Caco-2 (cell line): ENCODE measurements at regions not wholly inside any gene's neighbourhood (a gene's known extent, or its start where the extent isn't known, plus 50 kb on each side); places are given as distances from the start of the nearest gene placed in this dataset.
"Not testable (repeated sequence)": the region's sequence is repeated elsewhere in the genome, so short reads cannot be mapped to it uniquely, and the experiment has no call there.

Experiments used
- BruUV-seq: library from RNA; stranded (reverse); fragments of 400-500 nt; replicated peaks from 2 replicates; lab custom pipeline; 2021; lab: Mats Ljungman, UMichigan
- CTCF ChIA-PET: fragments of 300-600 bp; sonication (Branson Sonifier 250); formaldehyde crosslinking; loops from one replicate; lab custom pipeline; 2022; ENCODE audit warnings: antibody characterized with exemption; lab: Charles Lee
- POLR2A ChIA-PET: fragments of 300-600 bp; sonication (Branson Sonifier 250); formaldehyde crosslinking; loops from one replicate; lab custom pipeline; 2022; ENCODE audit warnings: antibody characterized with exemption; lab: Charles Lee
- DNase-seq, 2 experiments: peaks; one replicate each; pipeline versions ENCODE4 v3.0.0 to v3.0.0-alpha.2; 2020 to 2022
- H3K27me3 ChIP-seq: replicated peaks from 2 replicates; pipeline ENCODE4 v1.6.0; 2011; ENCODE audit warnings: low read length; ENCODE audit not compliant: control insufficient read depth, insufficient read depth
- H3K36me3 ChIP-seq: 2 replicates; pipeline ENCODE4 v1.5.1; 2011; ENCODE audit warnings: low read length; ENCODE audit not compliant: control insufficient read depth, insufficient read depth
- H3K4me1 ChIP-seq: fragments of 250-450 bp; sonication (Bioruptor Pico); 2 replicates; pipeline ENCODE4 v1.5.1; 2020; ENCODE audit warnings: mild to moderate bottlenecking
- H3K4me3 ChIP-seq: 2 replicates; pipeline ENCODE4 v1.5.1; 2011; ENCODE audit warnings: low read depth, mild to moderate bottlenecking, control low read depth, low read length
- H3K9me3 ChIP-seq: fragments of 250-450 bp; sonication (Bioruptor Pico); 2 replicates; pipeline ENCODE4 v1.5.1; 2020; ENCODE audit warnings: mild to moderate bottlenecking, moderate library complexity
- H3K27ac Mint-ChIP-seq: one replicate; pipeline ENCODE4 v1.8.0; 2022; ENCODE audit warnings: mixed read lengths; ENCODE audit not compliant: unreplicated experiment
- H3K27me3 Mint-ChIP-seq: one replicate; pipeline ENCODE4 v1.8.0; 2022; ENCODE audit warnings: mixed read lengths; ENCODE audit not compliant: insufficient read depth, unreplicated experiment
- H3K36me3 Mint-ChIP-seq: one replicate; pipeline ENCODE4 v1.8.0; 2022; ENCODE audit warnings: mild to moderate bottlenecking, mixed read lengths; ENCODE audit not compliant: insufficient read depth, unreplicated experiment
- H3K4me1 Mint-ChIP-seq: one replicate; pipeline ENCODE4 v1.8.0; 2022; ENCODE audit warnings: low read depth, mixed read lengths; ENCODE audit not compliant: unreplicated experiment
- H3K4me3 Mint-ChIP-seq: one replicate; pipeline ENCODE4 v1.8.0; 2022; ENCODE audit warnings: mild to moderate bottlenecking, moderate library complexity, mixed read lengths; ENCODE audit not compliant: unreplicated experiment
- H3K9me3 Mint-ChIP-seq: one replicate; pipeline ENCODE4 v1.8.0; 2022; ENCODE audit warnings: mixed read lengths; ENCODE audit not compliant: unreplicated experiment
- CTCF ChIP-seq, 2 experiments: fragments of 200-600 bp in 1 of 2; IDR thresholded peaks; 1 replicate in 1 of 2; 2 replicates in 1 of 2; pipeline versions ENCODE4 v1.5.1 to v1.8.0; 2011 to 2022; ENCODE audit warnings: antibody characterized with exemption in 1 of 2, control low read depth in 1 of 2, inconsistent platforms in 1 of 2, low read depth in 1 of 2, low read length in 1 of 2, mild to moderate bottlenecking in 1 of 2, moderate library complexity in 1 of 2; ENCODE audit not compliant: insufficient read depth in 1 of 2, severe bottlenecking in 1 of 2, unreplicated experiment in 1 of 2
- intact Hi-C: fragments of 100-400 bp; cut with micrococcal nuclease; formaldehyde crosslinking; loops from one replicate; pipeline ENCODE4 v1.10.0; 2022; ENCODE audit not compliant: unreplicated experiment

- TF ChIP-seq CTCF (IDR thresholded peaks at IDR 0.05; ENCODE audit: insufficient read depth in 1 of 2, low read depth in 1 of 2, low read length in 1 of 2, severe bottlenecking in 1 of 2, unreplicated experiment in 1 of 2): no peak
- H3K36me3 ChIP-seq: no peaks in the 10 kb centered on the region
- no peaks in the 10 kb centered on the region for H3K4me1 ChIP-seq
- CTCF ChIA-PET: no interaction called here
- H3K4me1 Mint-ChIP-seq: no peaks in the 10 kb centered on the region
- no TSS peak for BruUV-seq
- H3K9me3 ChIP-seq: no peaks in the 10 kb centered on the region
- intact Hi-C loops: no loop called here
- no peak overlapping the region for H3K4me3 Mint-ChIP-seq
- no peak overlapping the region for H3K27ac Mint-ChIP-seq
- H3K27me3 Mint-ChIP-seq: no peaks in the 10 kb centered on the region
- H3K36me3 Mint-ChIP-seq: no peaks in the 10 kb centered on the region
- POLR2A ChIA-PET: no interaction called here
- no peaks in the 10 kb centered on the region for H3K27me3 ChIP-seq
- no peak for DNase-seq
- H3K4me3 ChIP-seq: no peak overlapping the region
- no peaks in the 10 kb centered on the region for H3K9me3 Mint-ChIP-seq
Measured at GRCh38 chr9:6144947-6145346, 70.7 kb upstream of the IL33 start.

- Mint-ChIP-seq H3K9me3 (no peaks in the 10 kb centered on the region), H3K27ac (no peak overlapping the region), H3K36me3 (no peaks in the 10 kb centered on the region), H3K4me3 (no peak overlapping the region), H3K4me1 (no peaks in the 10 kb centered on the region), H3K27me3 (no peaks in the 10 kb centered on the region)
- no peaks in the 10 kb centered on the region for H3K9me3 ChIP-seq
- no peaks in the 10 kb centered on the region for H3K27me3 ChIP-seq
- BruUV-seq: no TSS peak
- intact Hi-C loops: no loop called here
- no peaks in the 10 kb centered on the region for H3K36me3 ChIP-seq
- POLR2A ChIA-PET: no interaction called here
- no peak for DNase-seq
- no peak overlapping the region for H3K4me3 ChIP-seq
- no peaks in the 10 kb centered on the region for H3K4me1 ChIP-seq
- CTCF ChIA-PET: no interaction called here
- no peak for TF ChIP-seq CTCF (IDR thresholded peaks at IDR 0.05; ENCODE audit: insufficient read depth in 1 of 2, low read depth in 1 of 2, low read length in 1 of 2, severe bottlenecking in 1 of 2, unreplicated experiment in 1 of 2)
Measured at GRCh38 chr9:6142799-6143454, 72.7 kb upstream of the IL33 start.

DNA sequence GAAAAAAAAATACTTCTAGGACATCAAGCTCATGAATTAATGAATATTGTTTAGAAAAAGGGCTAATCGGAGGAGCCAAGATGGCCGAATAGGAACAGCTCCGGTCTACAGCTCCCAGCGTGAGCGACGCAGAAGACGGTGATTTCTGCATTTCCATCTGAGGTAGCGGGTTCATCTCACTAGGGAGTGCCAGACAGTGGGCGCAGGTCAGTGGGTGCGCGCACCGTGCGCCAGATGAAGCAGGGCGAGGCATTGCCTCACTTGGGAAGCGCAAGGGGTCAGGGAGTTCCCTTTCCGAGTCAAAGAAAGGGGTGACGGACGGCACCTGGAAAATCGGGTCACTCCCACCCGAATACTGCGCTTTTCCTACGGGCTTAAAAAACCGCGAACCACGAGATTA is 79.8 kb upstream of the IL33 start:
- H3K36me3 ChIP-seq, H3K27me3 ChIP-seq, BruUV-seq, CTCF ChIA-PET, H3K4me1 ChIP-seq, DNase-seq, H3K4me1 Mint-ChIP-seq, H3K27ac Mint-ChIP-seq, H3K27me3 Mint-ChIP-seq, H3K36me3 Mint-ChIP-seq, POLR2A ChIA-PET, H3K4me3 Mint-ChIP-seq, H3K9me3 Mint-ChIP-seq, H3K4me3 ChIP-seq, intact Hi-C loops, H3K9me3 ChIP-seq: not testable (repeated sequence)
